Cardiac muscle cell (in vitro differentiated cells and primary cell): ENCODE measurements at regions not wholly inside any gene's neighbourhood (a gene's known extent, or its start where the extent isn't known, plus 50 kb on each side); places are given as distances from the start of the nearest gene placed in this dataset.
"Not testable (repeated sequence)": the region's sequence is repeated elsewhere in the genome, so short reads cannot be mapped to it uniquely, and the experiment has no call there.

Experiments
- DNase-seq, 2 donors: peaks; one replicate each; pipeline versions ENCODE4 v3.0.0 to v3.0.0-alpha.2; 2010 to 2017; ENCODE audit warnings: low read depth in 1 of 2, low spot score in 1 of 2
- H3K27ac ChIP-seq: fragments of 200-600 bp; sonication (generic); 2 replicates; pipeline ENCODE4 v1.5.1; 2016
- H3K27me3 ChIP-seq: fragments of 200-600 bp; sonication (generic); 2 replicates; pipeline ENCODE4 v1.6.0; 2016; ENCODE audit warnings: control low read depth
- H3K36me3 ChIP-seq: fragments of 200-600 bp; sonication (generic); 2 replicates; pipeline ENCODE4 v1.5.1; 2016; ENCODE audit warnings: control low read depth
- H3K4me1 ChIP-seq: fragments of 200-600 bp; sonication (generic); 2 replicates; pipeline ENCODE4 v1.8.1; 2017; ENCODE audit warnings: low read depth, mild to moderate bottlenecking, mixed run types
- H3K4me3 ChIP-seq: fragments of 200-600 bp; sonication (generic); 2 replicates; pipeline ENCODE4 v1.5.1; 2016; ENCODE audit warnings: mild to moderate bottlenecking
- H3K9me3 ChIP-seq: fragments of 200-600 bp; sonication (generic); 2 replicates; pipeline ENCODE4 v1.5.1; 2017; ENCODE audit warnings: low read depth, mild to moderate bottlenecking, control low read depth
- CTCF ChIP-seq: IDR thresholded peaks from 2 replicates; pipeline ENCODE4 v1.5.1; 2012; ENCODE audit warnings: low read depth, mild to moderate bottlenecking, low read length

GRCh38 chr18:59800897-59801296 is 98.9 kb upstream of the PMAIP1 start:
- Histone ChIP-seq H3K4me3 (no peak overlapping the region), H3K36me3 (no peaks in the 10 kb centered on the region), H3K27me3 (no peaks in the 10 kb centered on the region), H3K4me1 (no peaks in the 10 kb centered on the region), H3K9me3 (no peaks in the 10 kb centered on the region), H3K27ac (no peak overlapping the region)
- no peak for TF ChIP-seq CTCF
- DNase-seq = no peak

GRCh38 chr18:59799383-59800015 is 100.3 kb upstream of the PMAIP1 start:
- Histone ChIP-seq H3K4me3 (no peak overlapping the region), H3K27me3 (no peaks in the 10 kb centered on the region), H3K9me3 (no peaks in the 10 kb centered on the region), H3K4me1 (no peaks in the 10 kb centered on the region), H3K36me3 (no peaks in the 10 kb centered on the region), H3K27ac (no peak overlapping the region)
- DNase-seq = peak in 1 of 2 donors; percentile 33
- TF ChIP-seq CTCF = no peak

GRCh38 chr18:59795882-59796281 is 98.7 kb upstream of the CCBE1 start:
- TF ChIP-seq CTCF = no peak
- Histone ChIP-seq H3K27me3 (no peaks in the 10 kb centered on the region), H3K4me3 (no peak overlapping the region), H3K9me3 (no peaks in the 10 kb centered on the region), H3K36me3 (no peaks in the 10 kb centered on the region), H3K4me1 (no peaks in the 10 kb centered on the region), H3K27ac (no peak overlapping the region)
- DNase-seq = no peak

GRCh38 chr18:59792353-59792752 is 95.1 kb upstream of the CCBE1 start:
- Histone ChIP-seq H3K4me3 (no peak overlapping the region), H3K4me1 (no peaks in the 10 kb centered on the region), H3K27ac (no peak overlapping the region), H3K27me3 (no peaks in the 10 kb centered on the region), H3K36me3 (no peaks in the 10 kb centered on the region), H3K9me3 (no peaks in the 10 kb centered on the region)
- DNase-seq = no peak
- TF ChIP-seq CTCF = no peak

- not testable (repeated sequence) for H3K4me1 ChIP-seq, H3K27ac ChIP-seq, DNase-seq, H3K4me3 ChIP-seq, H3K27me3 ChIP-seq, H3K9me3 ChIP-seq, H3K36me3 ChIP-seq
Observed at GRCh38 chr18:59790346-59790936, 93.2 kb upstream of the CCBE1 start.

GRCh38 chr18:59788791-59789106 is 91.5 kb upstream of the CCBE1 start:
- no peak for TF ChIP-seq CTCF
- no peak overlapping the region for H3K4me3 ChIP-seq
- no peaks in the 10 kb centered on the region for H3K27me3 ChIP-seq
- H3K9me3 ChIP-seq = no peaks in the 10 kb centered on the region
- no peak for DNase-seq
- H3K4me1 ChIP-seq = no peaks in the 10 kb centered on the region
- no peak overlapping the region for H3K27ac ChIP-seq
- H3K36me3 ChIP-seq = no peaks in the 10 kb centered on the region
